Stimulated activated CD4-positive, alpha-beta T cell treated with anti-CD3 and anti-CD28 coated beads, Interleukin-1b, Interleukin-23, amount 100 ng/mL, for 24 hours (primary cell): ENCODE measurements at regions not wholly inside any gene's neighbourhood (a gene's known extent, or its start where the extent isn't known, plus 50 kb on each side); places are given as distances from the start of the nearest gene placed in this dataset.
"Not testable (repeated sequence)": the region's sequence is repeated elsewhere in the genome, so short reads cannot be mapped to it uniquely, and the experiment has no call there.

Source experiments
- DNase-seq, 4 experiments: peaks; one replicate each; pipeline ENCODE4 v3.0.0-alpha.2; 2020; ENCODE audit warnings: low read depth in 4 of 4, low spot score in 1 of 4

DNA sequence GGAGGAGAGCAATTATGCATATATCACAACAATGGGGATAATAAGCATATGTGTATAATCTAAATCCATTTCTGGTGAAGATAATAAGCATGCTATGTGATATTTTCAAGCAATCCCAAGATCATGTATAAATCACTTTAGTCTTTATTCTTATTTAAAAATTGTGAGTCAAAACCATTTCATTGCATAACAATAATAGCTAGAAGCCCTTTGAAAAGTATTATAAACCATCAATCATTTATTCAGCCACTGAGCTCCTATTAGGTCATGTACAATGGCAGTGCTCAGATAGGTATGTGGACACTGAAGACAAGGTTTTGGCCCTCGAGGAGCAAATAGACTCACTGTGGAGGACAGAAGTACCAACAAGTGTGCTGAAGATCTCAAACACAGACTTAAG is 113.1 kb downstream of the CDCA7 start:
- DNase-seq: no peak

DNA sequence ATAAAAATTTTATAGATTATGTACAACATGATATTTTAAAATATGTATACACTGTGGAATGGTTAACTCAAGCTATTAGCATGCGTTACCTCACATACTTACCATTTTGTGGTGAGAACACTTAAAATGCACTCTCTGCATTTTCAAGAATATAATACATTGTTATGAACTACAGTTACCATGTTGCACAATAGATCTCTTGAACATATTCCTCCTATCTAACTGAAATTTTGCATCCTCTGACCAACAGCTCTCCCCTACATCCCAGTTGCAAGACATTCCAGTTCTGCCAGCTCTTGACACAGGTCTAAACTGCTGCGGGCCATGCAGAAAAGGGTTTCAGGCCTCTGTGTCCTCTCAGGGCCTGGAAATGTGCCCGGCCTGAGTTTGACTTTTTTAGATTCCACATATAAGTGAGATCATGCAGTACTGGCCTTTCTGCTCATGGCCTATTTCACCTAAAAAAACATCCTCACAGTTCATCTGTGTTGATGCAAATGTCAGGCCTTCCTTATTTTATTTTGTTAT is 113.7 kb downstream of the CDCA7 start:
- no peak for DNase-seq

DNA sequence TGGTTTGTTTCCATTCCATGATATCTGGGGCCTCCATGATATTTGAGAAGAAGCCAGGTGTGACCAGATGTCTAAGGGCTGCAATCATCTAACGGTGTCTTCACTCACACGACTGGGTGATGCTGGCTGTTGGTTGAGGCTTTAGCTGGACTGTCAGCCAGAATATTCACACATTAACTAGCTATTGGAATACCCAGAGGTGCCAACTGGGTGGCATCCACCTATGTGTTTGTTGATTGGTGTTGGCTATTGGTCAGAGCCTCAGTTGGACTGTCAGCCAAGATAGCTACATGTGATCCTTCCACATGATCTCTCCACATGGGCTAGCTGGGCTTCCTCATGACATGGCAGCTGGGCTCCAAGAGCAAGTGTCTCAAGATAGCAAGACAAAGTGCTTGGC is 117.4 kb downstream of the CDCA7 start:
- no peak for DNase-seq

DNA sequence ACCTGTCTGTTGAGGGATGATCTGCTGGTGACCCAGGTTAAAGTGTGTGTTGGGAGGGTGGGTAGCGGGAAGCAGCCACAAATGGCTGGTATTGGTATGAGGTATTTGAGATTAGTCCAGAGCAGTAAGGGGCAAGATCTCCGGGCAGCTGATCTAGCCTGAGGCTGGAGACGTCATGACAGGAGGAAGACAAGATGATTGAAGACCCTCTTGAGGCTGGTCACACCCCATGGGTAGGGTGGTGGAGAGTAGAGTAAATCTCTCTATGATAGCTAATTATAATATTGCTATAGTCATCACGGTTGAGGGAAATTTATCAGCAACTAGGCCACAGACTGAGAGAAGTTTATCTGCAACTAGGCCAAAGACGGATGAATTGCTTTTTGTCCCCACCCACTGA is 128.5 kb downstream of the CDCA7 start:
- DNase-seq: no peak

DNA sequence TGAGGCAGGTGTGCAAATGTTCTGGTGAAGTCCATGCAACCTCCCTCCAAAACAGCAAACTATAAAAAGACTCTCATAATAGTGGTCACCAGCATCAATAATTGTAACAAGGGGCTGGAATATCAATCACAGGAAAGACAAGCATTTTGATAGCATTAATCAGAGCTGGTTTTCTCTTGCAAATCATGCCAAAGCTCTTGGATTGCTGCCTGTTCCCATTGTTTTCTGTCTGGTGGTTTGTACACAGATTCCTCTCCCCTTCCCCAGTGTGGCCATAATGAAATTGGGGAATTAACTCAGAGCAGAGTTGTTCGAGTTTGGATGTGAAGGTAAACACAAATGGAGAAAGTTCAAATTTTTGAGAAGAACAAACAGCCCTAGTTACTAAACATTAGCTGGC is 134.2 kb downstream of the CDCA7 start:
- no peak for DNase-seq

DNA sequence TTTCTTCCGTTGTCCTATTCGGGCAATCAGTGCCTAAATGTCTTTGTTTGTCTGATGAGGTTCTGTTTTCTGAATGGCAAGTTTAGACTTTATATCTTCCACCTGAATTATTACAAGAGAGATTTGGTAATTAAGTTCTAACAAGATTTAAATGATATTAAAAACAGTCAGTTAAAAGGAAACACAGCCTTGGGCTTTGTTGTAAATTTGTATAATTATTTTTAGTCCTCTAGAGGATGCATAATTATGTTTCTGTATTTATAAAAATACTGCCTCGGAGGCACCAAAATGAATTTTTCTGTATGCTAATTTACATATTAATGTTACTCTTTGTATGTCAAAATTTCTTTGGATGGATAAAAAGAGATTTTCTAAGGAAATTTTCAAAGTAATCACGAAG is 136.7 kb downstream of the CDCA7 start:
- DNase-seq: no peak

DNA sequence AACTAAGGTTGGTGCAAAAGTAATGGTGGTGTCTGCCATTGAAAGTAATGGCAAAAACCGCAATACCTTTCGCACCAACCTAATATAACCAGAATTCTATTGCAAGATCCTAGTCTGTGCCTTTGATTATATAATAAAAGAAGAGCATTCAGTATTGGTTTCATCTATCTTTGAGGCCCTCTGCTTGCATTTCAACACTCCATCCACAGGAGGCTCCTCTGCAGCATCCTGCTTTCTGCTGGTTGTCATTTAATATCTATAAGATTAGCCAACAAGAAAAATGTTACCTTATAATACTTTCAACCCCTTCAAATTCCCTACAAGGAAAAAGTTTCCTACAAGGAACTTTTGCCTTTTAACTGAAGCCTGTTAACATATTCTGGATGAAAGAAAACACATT is 139.2 kb downstream of the CDCA7 start:
- no peak for DNase-seq

DNA sequence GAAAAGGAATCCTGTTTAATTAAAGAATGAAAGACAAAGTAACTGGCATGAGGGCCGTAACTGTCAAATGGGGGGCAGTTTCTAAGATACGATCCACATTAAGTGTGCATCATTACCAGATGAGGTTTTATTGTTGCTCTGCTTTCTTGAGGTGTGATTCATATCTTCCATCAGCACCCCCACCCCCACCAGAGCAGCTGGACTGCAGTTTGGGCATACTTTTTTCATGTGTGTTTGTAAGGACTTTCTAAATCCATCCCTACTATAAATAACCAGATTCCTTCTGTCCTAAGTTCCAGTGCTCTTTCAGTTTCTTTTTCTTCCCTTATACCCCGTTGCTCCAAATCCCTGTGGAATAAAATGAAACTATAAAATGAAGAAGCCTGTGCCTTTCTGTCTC is 142.1 kb downstream of the CDCA7 start:
- no peak for DNase-seq

DNA sequence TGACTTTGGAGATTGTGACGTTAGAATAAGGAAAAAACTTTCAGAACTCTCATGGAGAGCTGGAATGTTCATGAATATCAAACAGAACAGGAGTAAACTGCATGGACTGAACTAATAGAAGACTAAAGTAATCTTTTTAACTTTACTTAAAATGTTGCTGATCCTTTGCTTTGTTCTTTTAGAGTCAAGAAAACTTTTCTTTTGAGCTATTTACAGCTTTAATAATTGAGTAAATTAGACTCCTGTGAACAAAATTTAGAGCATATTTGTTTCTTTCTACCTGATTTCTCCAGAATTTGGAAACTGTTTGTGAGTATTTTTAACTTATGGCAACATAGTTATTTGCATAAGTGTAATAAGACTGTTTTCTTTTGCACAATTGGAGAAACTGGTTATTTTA is 146.3 kb downstream of the CDCA7 start:
- DNase-seq: no peak

DNA sequence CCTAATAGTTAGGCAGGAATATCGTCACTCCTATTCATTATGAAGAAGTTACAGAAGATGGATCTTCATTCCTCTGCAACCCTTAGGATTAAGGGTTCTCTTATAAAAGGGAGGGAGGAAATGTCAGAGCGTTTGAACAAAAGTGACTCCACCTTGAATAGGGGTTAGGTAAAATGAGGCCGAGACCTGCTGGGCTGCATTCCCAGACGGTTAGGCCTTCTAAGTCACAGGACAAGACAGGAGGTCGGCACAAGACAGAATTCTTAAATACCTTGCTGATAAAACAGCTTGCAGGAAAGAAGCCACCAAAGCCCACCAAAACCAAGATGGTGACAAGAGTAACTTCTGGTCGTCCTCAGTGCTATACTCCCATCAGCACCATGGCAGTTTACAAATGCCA is 147.6 kb downstream of the CDCA7 start:
- DNase-seq: no peak

DNA sequence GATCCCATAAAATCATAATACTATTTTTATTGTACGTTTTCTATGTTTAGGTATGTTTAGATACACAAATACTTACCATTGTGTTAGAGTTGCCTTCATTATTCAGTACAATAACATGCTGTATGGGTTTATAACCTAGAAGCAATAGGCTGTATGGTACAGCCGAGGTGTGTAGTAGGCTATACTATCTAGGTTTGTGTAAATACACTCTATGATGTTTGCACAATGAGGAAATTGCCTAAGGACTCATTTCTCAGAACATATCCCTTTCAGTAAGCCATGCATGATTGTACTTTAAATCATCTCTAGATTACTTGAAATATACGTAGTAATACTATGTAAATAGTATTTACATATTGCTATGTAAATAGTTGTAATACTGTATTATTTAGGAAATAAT is 156.7 kb downstream of the CDCA7 start:
- DNase-seq: no peak

DNA sequence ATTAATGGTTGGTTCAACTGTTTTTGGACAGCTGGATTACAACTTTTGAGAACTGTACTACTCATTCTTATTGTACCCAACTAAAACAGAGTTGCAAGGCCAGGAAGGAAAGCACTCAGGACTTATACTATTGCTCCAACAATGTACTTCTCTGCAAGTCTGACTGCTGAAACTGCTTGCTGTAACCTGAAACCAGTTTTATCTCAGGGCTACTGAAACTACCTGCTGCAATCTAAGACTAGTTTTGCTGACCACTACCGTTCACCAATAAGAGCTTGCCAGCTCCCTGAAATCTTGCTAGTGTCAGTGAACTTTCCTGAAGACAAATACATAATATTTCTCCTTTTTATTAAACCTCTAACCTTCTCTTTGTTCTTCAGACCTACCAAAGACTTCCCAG is 157.3 kb downstream of the CDCA7 start:
- DNase-seq: no peak

DNA sequence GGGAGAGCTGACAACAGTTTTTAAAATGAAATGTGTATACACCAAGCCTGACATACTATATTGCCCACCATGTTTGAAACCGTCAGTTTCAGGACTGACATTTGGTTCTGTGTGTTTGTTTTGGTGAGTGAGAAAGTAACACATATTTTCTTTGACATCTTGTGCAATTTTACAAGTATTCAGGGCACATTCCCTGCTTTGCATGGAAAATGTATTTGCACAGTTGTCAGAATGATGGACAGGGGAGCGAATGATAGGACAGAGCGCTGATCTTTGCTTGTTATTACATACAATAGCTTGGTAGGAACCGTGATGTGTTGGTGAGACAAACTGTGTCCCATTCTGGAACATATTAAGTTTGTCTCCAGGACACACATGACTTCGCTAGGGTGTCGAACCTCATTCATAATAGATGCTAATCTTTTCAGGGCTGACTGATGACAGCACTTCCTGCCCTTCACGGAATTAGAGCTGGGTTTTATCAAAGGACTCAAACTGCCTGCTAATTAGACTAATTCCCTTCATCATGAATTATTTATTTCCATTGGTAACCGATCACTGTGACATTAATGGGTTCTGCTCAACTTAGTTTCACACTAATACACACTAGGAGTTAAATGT is 158.5 kb downstream of the CDCA7 start:
- DNase-seq: no peak

DNA sequence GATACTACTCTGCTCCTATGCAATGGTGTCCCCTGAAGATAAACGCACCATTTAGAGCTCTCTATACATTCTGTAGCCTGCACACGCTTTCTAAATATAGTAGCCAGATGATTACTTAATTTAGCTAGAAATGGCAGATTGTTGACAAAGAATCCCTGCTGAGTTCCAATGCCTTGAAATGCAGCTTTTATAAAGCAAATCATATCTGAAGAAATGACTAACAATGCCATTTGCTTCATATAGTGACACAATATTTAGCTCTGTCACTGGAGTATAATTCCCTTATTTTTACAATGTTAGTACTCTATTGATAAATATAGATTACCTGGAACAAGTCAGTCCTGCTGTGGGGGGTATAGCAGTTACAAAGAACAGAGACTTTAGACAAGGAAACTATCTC is 166.2 kb downstream of the CDCA7 start:
- no peak for DNase-seq

DNA sequence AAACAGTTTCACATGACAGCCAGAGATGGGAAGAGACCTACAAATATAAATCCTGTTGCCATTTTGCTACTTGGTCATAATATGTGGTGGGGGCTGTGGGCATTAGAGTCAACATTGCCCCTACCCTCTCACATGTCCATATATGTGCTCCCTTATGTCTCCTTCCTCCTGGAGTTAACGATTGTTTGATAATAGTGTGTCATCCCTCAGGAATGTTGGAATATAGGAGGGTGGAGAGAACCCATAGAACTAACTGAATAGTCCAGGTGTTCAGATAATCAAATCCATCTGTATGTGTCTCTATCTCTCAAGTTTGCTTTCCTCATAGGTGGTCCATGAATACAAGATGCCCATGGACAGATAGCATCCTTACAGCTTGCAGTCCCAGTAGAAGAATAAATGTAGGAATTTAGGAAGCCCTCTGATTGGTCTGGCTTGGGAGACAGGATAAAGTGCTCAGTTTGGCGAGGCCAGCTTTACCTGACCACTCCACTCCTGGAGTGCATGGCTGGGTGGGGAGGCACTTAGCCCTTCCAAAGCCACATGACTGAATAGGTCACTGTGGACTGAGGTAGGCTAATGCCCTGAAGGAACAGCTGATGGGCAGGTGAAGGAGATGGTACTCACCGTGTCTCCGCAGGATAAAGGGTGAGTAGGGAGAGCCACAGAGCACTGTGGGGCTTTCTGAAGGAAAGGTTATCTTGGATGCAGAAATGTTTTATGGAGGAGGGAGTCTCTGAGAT is 166.9 kb downstream of the CDCA7 start:
- DNase-seq: no peak

DNA sequence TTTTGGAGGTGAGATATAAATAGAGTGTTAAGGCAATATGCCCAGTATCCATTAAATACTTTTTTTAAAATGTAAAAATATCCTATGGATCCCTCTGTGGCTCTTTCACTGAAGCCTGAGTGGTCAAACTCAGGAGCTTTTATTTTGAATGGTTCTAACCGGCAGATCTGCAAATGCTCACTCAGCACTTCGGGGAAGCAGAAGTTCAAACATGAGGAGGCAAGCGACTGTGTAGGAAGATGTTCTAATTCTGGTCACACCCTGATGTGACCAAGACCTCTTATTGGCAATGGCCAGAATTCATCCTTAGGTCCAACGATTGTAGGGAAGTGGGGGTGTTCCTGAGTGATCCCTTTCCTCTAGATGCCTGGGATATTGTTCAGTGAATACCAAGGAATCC is 168.8 kb downstream of the CDCA7 start:
- DNase-seq: no peak

DNA sequence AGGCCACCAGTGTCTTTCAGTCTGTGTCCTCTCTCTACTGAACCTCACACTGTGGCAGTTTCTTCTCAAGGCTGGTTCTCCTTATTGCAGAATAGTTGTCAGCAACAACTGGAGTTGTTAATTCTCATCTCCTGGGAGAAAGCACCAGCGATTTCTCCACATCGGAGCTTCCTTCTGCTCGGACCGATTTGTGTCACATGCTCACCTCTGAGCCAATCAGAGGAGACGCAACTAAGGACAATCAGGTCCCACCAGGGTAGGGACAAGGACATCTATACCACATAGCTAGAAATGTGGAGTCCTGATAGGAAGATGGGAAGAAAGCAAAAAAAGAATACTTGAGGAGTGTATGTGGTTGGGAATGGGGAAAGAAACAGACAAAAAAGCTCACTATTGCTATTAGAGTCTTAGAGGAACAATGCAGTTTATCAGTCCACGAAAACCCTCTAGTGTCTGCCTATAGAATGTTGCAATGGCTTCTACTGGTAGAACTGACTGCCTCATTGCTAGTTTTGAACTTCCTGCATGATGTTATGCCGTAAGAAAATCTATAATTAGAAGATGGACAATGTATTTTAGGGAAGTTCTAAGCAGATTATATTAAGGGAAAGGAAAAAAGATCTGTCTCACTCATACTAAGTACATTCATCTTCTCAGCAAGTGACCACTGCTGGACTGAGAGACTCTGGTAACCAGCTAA is 169.7 kb downstream of the CDCA7 start:
- no peak for DNase-seq

DNA sequence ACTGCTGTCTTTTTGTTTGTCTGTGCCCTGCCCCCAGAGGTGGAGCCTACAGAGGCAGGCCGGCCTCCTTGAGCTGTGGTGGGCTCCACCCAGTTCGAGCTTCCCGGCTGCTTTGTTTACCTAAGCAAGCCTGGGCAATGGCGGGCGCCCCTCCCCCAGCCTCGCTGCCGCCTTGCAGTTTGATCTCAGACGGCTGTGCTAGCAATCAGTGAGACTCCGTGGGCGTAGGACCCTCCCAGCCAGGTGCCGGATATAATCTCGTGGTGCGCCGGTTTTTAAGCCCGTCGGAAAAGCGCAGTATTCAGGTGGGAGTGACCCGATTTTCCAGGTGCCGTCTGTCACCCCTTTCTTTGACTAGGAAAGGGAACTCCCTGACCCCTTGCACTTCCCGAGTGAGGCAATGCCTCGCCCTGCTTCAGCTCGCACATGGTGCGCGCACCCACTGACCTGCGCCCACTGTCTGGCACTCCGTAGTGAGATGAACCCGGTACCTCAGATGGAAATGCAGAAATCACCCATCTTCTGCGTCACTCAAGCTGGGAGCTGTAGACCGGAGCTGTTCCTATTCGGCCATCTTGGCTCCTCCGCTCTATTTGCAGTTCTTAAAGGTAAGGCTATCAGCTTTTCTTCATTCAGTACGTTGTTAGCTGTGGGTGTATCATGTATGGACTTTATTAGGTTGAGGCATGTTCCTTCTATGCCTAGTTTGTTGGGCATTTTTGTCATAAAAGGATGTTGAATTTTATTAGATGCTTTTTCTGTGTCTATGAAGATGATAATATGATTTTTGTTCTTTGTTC is 178.3 kb downstream of the CDCA7 start:
- not testable (repeated sequence) for DNase-seq

DNA sequence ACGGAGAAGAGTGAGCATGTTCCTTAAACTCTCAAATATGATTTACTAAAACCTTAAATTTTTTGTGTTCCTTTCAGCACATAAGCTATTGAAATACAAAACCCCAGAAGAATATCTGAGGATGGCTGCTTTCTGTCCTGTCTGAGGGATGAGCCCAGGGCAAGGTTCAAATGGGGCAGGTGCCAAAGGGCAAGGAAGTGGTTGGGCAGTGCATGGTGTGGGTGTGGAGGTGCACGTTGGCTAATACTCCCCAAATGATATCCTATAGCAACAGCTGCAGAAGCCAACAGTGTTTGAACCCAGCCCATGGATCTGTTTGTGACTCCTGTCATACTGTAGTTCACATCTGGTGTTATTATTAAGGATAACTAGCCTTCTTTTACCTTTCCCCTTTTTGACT is 183.0 kb downstream of the CDCA7 start:
- DNase-seq: no peak

DNA sequence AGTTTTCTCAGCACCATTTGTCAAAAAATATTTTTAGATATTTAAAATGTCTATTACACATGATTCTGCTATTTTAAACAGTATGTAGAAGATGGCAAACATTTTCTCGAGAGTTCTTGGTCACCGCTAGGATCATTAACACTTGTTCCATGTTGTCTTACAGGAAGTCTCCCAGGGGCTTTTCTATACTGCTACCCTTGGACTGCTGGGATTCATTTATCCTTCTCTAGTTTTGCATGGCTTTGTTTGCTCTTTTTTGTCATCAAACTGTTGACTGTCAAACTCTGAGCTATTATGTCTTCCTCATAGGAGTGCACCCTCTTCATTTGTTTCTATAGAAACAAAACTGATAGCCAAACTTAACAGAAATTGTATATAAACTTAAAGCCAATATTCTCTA is 184.9 kb downstream of the CDCA7 start:
- no peak for DNase-seq

DNA sequence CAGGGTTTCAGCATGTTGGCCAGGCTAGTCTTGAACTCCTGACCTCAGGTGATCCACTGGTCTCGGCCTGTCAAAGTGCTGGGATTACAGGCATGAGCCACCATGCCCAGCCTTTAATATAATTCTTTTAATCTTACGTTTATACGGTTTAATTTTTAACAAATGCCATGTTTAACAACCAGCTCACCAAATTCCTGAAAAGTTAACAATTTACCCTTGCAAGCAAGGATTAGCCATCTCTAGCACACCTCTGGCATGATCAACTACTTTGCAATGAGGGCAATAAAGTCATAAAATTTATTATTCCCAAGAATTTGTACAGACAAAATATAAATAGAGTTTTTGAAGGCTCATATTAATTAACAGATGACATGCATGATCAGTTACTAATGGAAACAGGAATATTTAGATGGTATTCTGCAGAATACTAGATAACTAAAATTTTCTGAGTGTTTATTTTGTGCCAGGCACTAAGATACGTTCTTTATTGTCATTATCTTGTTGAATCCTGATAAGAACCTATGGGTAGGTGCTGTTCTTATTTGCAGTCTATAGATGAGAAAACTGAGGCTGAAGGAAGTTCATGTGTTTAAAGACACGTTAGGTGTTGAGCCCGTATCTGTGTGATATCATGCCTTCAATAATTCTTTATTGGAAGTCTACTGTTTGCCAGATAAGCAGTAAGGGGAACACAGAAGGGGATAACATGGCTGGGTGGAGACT is 190.1 kb downstream of the CDCA7 start:
- DNase-seq: no peak
